HG02588 (cell line): ENCODE measurements at regions not wholly inside any gene's neighbourhood (a gene's known extent, or its start where the extent isn't known, plus 50 kb on each side); places are given as distances from the start of the nearest gene placed in this dataset.

Source experiments
- ATAC-seq: cut with Tn5 transposase; IDR thresholded peaks from one replicate; pipeline ENCODE4 v1.9.1; 2021; ENCODE audit warnings: mild to moderate bottlenecking, moderate library complexity; ENCODE audit not compliant: unreplicated experiment

DNA sequence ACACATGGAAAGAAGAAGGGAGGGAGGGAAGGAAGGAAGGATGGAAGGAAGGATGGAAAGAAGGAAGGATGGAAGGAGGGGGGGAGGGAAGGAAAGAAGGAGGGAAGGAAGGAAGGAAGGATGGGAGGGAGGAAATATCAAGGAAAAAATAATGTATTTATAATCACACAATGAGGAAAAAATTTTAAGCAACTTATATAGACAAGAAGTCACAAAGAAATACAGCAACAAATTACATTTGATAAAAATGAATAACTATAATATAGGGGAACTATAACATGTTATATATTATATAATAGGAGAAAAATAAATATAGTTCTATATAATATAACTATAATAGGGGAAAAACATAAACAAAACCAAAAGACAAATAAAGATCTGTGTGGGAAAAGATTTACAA is 441.8 kb downstream of the LRATD1 start:
- no peak for ATAC-seq

DNA sequence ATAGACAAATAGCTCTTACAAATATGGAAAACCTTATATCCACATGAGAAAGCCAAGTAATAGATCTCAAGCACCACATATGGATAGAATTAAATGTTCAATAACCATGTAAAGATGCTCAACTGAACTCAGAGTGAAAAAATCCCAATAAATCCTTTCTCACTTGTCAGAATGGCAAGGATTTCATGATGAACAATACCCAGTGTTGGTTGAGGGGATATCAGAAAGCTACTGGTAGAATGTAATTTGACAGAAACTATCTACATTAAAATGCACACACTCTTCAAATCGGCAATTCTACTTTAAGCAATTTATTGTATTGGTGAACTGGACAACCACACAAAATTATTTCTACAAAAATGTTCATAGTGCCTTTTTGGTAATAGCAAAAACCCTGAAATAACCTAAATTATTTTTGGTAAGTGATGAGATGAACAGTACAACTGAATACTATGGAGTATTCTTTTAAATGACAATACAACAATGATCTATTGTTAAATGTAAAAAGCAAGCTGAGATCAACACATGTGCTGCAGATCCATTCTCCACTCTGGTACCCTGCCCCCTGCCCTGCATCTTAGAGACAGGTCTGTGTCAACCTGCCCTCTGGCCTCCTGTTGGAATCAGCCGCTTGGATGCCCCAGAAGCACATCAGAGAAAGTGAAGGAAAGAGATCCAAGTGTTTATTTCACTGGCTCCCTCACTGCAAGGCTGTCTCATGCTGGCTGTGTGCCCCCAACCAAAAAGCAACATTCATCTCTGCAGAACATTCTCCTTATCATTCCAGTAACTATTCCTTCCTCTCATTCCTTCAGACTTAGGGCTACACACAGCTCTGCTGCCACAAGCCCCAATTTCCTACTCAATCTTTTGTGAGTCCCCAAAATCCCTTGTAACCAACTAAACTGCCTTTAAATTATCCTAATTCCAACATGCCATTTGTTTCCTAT is 442.5 kb downstream of the LRATD1 start:
- no peak for ATAC-seq

DNA sequence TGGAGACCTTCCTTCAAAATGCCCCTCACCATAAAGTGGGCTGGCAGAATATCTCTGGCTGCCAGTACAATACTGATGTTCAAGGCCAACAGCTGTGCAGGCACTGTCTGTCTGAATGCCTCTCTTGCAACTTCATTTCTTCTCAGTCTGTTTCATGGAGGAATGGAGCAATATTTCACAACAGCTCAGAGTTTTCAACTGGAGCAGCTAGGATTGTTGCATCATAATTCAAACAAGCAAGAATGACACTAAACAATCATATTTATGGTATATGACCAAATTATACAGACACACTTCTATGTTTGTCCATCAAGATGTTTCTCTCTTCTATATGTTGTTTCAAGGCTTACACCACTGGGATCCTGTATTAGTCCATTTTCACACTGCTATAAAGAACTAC is 444.2 kb downstream of the LRATD1 start:
- ATAC-seq, result no peak

DNA sequence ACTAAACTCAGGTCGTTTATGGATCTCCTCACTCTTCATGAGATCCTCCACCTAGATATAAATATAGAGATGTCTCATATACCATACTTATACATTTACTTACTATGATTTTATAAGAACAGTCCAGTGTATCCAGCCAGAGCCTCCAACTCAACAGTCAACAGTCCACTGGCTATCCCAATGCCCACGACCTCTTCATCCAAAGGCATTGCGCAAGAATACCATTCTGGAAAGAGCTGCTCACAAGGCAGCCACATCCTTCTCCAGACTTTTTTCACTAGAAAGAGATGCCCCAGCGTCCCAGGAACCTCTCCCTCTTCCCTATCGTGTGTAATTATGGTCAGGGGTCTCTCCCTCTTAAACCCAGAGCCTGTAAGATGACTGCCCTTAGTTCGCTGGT is 448.8 kb downstream of the LRATD1 start:
- no peak for ATAC-seq

DNA sequence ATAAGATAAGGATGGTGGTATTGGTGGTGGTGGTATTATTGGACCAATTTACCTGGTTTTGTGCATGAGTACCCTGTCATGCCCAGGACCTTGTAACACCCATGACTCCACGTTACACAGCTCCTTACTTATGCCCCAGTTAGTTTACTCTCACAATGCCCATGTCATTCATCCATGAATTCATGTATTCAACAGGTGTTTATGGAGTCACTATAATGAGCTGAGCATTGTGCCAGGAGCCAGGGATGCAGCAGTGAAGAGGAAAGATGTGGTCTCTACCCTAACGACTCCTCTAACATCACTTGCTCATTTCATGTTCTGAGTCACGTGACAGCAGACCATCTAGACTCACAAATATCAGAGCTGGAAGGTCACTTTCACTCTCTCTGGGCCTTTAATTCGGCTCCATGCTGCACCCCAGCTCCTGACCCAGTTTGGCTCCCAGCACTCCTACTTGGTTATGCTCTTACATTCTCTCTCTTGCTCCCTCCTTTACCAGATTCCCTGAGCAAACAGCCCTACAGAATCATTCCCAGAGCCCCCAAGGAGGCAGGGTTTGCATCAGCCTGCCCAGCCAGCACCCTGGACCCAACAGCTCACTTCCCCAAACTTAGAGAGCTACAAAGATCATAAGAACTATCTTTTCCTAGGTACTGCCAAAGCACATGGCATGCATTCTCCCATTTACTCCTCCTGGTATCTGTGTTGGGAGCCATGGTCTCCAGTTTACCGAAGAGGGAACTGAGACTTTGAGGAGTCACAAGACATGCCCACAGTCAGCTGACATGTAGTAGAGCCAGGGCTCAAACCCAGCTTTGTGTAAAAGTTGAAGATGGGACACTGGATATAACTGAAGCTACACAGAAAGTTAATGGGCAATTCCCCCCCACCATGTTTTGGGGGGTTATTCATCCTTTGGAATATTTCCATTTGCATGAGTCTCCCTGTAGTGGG is 449.9 kb downstream of the LRATD1 start:
- ATAC-seq, result no peak

DNA sequence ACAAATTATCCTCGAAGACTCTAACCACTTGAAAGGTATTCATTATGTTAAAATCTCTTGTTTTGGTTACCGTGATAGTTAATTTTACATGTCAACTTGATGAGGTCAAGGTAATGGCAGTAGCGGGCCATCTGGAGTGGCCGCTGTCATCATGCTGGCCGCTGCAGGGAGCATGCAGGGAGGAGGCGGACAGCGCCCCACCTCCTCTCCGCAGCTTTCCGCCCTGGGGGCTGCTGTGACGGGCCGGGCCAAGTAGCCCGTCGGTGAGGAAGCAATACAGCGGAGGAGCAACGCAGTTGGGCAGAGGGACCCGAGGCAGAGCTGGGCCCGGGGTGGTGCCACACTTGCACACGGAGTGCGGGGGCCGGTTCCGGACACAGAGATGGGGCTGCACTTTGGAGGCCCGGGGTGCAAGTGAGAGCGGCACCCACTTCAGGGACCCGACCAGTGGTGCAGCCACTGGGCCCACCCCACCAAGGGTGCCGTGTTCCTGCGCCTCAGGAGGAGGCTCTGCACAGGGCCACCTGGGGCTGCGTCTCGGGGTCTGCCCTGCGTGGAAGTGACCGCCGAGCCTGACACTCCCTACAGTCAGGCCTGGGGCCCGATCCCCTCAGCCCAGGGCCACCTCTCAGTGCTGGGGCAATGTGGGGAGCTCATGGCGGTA is 452.4 kb downstream of the LRATD1 start:
- ATAC-seq, result no peak

DNA sequence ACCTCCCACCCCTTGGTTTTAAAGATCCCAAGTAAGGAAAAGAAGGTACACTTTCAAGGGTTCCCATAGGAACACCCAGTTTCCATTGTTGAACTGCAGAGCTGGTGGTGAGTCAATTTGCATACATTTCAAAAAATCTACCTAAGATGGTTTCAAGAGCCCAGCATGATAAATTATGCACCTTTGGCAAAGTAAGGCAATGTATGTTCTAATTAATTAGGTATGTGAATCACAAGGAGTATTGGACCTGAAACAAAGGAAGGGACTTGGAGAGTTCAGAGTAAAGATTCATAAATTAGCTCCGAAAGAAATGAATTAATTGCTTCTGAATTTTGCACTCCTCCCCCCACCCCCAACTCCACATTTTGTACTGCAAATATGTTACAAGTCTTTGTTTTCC is 459.7 kb downstream of the LRATD1 start:
- ATAC-seq, result no peak

DNA sequence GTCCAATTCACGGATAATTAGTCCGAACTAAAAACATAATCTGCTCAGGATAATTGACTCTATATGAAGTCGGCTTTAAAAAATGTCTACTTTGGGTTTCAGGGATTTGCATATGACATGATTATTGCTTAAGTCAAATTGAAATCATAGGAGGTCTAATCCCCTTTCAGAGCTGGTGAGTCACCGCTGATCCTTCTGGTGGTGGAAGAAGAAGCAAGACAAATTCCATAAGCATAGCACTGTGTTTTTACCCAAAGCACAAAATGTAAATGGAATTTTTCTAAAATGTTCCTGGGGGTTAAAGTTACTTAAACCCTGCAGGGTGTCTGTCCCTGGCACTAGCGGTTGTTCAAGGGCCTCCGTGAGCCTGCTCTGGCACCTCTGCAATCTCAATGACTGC is 460.2 kb downstream of the LRATD1 start:
- no peak for ATAC-seq

DNA sequence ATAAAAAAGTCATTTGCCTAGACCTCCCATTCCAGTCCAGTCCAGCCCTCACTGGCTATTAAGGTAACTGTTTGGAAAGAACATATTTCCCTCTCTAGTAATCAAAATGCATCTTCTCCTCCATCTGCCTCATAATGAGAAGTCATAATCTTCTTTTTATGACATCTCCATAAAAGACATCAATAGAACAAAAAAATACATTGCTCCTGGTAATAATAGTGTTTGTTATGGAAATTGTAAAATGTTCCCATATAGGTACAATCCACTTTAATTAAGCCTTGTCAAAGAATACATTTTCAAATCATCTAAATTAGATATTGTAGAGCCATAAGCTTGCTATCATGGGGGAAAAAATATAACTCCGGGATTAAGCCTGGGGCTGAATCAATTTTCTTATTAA is 461.6 kb downstream of the LRATD1 start:
- no peak for ATAC-seq

DNA sequence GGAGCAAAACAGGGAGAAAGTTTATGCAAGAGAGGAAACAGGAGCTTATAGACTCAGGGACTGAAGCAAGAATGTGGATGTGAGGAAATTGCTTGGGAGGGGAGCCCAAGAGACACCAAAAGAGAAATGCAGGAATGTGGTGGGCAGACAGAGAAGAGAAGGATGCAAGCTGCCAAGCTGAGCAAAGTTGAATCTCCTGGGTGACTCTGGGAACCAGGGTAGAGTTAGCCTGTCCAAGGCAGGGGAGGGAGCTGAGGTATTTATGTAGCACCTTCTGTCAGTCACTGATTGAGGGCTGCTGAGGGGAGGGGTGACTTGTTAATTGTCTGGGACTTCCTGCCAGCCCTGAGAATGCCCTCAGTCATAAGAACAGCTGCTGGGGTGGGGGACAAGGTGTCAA is 464.3 kb downstream of the NBAS start:
- ATAC-seq, result no peak

DNA sequence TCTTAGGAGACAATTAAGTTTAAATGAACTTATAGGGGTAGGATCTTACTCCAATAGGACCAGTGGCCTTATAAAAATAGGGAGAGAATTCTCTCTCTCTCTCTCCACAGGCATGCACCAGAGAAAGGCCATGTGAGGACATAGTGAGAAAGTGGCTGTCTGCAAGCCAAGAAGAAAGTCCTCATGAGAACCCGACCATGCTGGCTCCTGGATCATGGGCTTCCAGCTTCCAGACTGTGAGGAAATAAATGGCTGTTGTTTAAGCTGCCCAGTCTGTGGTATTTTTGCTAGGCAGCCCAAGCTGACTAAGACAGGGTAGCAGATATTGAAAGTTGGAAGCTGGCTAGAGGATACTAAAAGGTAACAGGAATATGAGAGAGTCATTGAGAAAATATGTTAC is 454.0 kb downstream of the NBAS start:
- no peak for ATAC-seq

DNA sequence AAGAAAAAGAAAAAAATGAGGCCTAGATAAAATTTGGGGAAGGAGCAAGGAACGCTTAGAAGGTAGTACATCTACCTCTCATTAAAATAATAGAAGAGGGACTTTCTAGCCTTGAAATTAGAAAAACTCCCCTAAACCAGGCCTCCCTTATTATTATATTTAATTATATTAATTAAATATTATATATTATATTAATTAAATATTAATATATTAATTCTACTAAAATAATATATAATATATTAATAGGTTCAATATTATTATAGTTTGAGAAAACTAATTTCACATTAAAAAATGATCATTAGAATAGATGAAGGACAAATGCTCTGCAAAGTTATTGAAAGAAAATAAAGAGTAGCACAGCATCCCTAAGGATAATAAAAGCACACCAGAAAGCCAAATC is 449.4 kb downstream of the NBAS start:
- ATAC-seq, result no peak

DNA sequence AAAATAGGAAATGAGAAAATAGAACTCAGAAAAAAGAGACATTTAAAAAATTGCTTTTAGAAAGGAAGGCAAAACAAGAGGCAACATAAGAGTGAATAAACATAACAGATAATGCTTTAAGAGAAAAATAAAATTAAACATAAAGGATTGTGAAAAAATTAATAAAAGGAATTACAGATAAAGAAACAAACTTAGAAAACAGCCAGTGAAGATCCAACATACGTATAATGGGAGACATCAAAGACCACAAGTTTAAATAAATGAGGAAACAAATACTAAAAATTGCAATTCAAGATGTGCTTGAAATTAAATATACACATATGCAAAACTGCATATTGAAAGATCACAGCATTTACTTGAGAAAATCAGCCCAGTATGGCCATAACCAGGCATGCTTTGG is 448.9 kb downstream of the NBAS start:
- no peak for ATAC-seq

DNA sequence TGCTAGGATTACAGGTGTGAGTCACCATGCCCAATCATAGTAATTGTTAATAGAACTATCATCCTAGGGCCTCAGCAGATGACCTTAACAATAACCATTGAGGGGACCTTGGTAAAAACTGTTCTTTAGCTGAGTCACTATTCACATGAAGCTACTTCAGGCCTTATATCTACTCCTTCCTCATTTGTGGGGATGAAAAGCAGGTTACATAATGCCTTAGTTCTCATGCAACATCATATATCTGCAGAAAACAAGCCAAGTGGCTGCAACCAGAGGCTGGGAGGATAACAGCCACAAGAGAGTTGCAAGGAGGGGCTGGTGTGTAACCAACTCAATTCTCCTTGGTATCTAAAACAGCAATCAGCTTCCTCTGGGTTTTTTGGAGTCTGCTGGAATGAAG is 445.4 kb downstream of the NBAS start:
- ATAC-seq, result no peak

DNA sequence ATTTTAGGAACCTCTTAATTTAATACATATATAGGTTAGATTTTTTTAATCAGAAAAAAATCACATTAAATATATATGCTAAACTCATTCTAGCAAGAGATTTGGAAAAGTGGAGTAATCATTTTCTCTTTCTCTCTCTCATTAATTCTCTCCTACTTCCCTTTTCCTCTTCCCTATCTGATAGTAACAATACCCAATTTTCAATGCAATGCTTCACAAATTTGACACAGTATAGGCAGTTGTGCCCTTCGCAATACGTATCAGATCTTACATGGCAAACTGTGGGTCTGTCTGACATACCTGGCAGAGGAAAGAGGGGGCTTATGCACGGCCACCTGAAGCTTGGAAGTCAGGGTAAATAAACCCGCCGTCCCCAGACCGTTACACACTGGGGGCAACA is 444.3 kb downstream of the NBAS start:
- no peak for ATAC-seq
